Fibroblast of upper back skin (primary cell): ENCODE measurements at regions not wholly inside any gene's neighbourhood (a gene's known extent, or its start where the extent isn't known, plus 50 kb on each side); places are given as distances from the start of the nearest gene placed in this dataset.
"Not testable (repeated sequence)": the region's sequence is repeated elsewhere in the genome, so short reads cannot be mapped to it uniquely, and the experiment has no call there.

Source experiments
- DNase-seq: peaks from one replicate; pipeline ENCODE4 v3.0.0-alpha.2; 2013

- DNase-seq, result no peak
Observed at GRCh38 chr6:102981490-102982015, 1588.0 kb downstream of the GRIK2 start.

DNA sequence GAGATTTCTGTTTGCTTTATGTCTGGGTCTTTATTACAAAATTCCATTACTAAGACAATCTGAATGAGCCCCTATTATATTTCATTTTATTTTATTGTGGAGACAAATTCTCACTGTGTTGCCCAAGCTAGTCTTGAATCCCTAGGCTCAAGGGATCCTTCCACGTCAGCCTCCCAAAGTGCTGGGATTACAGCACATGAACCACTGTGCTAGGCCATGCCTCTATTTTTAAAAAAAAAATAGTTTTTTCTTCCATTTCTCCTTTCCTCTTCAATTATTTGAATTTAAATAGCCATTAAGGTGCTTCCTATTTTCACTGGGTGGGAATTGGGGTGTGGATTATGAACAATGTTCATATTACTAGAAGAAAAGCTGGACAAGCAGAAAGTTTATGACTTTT lies 1587.4 kb downstream of the GRIK2 start:
- no peak for DNase-seq

- no peak for DNase-seq
Observed at GRCh38 chr6:102961902-102962301, 1568.4 kb downstream of the GRIK2 start.

DNA sequence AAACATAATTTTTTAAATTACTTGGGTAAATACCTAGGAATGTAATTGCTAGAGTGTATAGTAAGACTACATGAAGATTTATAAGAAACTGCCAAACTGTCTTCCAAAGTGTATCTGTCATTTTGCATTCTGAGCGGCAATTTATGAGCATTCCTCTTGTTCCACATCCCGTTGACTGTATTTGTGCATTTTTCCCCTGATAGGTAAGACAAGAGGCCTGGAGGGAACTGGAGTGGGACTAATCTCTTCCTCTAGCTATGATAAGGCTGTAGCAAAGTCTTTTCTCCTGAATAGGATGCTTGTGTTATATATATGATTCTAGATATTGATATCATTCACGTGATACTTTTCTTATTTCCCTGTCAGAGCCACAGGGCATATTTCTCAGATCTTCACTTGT lies 1557.5 kb downstream of the GRIK2 start:
- no peak for DNase-seq

- peak; percentile 7 for DNase-seq
Observed at GRCh38 chr6:102944475-102944874, 1551.0 kb downstream of the GRIK2 start.

DNA sequence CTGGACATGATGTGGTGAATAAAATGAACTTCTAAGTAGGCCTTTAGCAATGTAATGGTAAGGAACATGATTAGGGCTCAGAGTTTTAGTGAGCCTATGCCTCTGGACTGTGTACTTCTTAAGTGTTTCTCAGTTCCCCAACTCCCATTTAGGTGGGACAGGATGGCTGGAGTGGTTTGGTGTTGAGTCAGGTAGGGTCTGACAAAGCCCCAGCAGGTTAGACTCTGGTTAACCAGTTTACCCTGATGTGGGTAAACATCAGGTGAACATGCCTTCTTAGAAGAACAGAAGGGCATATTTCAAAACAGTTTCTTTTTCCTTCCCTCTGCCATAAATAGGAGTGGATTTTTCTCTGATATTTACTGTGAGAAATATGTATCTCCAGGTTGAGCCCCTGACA lies 1548.7 kb downstream of the GRIK2 start:
- DNase-seq, result no peak

- no peak for DNase-seq
Observed at GRCh38 chr6:102936959-102937358, 1543.5 kb downstream of the GRIK2 start.

- no peak for DNase-seq
Observed at GRCh38 chr6:102928109-102928508, 1534.6 kb downstream of the GRIK2 start.

GRCh38 chr6:102918161-102918560 lies 1524.7 kb downstream of the GRIK2 start:
- no peak for DNase-seq

DNA sequence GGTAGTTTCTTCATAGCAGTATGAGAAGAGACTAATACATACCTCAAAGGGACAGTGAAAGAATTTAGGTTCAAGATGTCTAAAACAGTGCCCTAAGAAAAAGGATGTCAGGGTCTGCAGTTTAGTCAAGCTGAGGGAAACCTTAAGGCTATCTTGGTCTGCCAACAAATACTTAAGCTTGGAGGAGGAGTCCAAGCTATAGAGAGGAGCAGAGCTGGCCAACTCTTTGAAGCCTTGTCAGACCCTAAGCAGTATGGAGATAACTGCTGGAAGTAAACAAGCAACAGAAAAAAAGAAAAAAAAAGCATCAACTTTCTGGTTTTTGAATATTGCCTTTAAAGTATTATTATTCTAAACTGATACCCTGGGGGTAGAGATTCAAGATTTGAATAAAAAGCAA lies 1518.1 kb downstream of the GRIK2 start:
- DNase-seq, result no peak

DNA sequence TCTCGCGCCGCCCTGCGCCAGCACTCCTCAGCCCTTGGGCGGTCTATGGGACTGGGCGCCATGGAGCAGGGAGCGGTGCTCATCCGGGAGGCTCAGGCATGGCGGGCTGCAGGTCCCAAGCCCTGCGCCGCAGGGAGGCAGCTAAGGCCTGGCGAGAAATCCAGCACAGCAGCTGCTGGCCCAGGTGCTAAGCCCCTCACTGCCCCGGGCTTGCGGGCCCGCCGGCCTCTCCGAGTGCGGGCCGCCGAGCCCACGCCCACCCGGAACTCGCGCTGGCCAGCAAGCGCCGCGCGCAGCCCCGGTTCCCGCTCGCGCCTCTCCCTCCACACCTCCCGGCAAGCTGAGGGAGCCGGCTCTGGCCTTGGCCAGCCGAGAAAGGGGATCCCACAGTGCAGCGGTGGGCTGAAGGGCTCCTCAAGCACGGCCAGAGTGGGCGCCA lies 1517.2 kb downstream of the GRIK2 start:
- not testable (repeated sequence) for DNase-seq

DNA sequence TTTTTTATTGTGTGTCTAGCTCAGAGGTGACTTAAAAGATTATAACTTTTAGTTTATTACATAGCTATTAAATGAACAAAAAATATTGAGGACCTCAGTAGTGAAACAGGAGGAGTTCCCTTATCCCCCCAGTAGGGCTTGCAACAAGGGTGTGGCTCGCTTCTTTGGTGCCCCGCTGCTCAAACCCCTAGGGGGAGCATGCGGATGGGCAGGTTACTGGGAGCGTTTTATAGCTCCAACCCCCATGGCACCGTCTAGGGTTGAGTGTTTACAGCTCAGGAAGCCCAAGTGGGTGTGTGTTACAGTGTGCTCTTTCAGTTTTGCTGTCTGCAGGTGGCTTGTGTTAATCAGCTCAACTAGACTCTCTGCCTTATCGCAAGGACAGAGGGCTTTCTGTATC lies 1513.7 kb downstream of the GRIK2 start:
- DNase-seq, result no peak

DNA sequence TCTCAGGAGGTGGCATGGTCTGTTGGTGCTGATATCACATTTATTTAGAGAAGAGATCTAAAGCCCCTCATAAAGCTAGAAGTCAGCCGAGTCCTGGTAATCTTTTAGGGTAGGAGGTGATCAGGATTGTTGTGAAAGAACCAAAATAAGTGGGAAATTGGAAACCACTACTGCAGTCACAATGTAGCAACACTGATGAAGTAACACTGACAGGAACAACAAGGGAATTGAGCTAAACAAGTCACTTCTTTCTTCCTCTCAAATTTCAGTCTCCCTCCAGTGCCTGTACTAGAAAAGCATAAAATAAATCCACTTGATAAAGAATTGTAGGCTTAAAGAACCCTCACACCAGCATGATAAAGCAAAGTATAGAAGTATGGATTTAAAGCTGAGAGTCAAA lies 1509.0 kb downstream of the GRIK2 start:
- no peak for DNase-seq

- DNase-seq, result no peak
Observed at GRCh38 chr6:102895683-102896082, 1502.2 kb downstream of the GRIK2 start.

DNA sequence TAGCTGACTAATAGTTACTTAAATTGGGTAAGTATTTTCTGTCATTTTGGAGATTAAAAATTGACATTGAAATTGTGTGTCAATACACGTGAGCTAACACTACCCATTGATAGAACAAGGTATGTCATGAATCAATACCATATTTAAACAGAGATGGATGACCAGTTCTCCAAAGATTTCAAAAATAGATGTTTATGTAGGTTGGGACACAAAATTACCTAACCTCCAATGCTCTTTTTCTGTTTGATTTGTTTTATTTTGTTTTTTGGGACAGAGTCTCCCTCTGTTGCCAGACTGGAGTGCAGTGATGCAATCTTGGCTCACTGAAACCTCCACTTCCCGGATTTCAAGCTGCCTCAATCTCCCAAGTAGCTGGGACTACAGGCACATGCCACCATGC lies 1491.7 kb downstream of the GRIK2 start:
- DNase-seq, result no peak

- no peak for DNase-seq
Observed at GRCh38 chr6:102853249-102853955, 1459.9 kb downstream of the GRIK2 start.

DNA sequence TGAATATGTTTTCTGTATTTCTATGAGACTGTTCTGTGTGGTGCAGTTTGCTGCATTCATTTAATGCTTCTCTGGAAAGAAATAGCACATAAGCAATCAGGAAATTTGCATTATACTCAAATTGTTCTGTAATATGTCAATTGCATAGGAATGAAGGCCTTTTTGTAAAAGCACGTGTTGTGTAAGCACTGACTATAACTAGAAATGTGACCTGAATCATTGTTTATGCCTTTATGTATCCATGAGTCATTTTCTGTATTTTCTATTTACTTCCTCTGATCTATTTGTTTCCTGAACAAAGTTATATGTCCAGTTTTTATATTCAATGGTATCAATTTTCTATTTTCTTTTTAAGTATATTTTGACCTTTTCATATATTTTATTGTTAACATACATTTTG lies 1455.3 kb downstream of the GRIK2 start:
- DNase-seq, result no peak

DNA sequence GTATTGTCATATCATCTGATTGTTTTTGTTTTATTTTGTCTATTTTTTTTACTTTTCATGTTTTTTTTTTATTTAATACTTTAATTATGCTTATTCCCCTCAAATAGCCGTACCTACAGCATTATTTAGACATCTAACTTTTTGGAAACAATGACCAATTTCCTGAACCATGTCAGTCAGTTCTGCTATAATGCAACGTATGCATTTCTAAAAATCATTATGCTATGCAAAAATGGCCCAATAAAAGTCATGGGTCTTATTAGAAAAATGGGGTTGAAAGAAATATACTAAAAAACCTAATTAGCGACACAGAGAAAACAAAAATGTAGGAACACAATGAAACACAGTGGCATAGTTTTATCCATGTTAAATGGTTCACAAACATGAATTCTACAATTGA lies 1454.7 kb downstream of the GRIK2 start:
- no peak for DNase-seq

DNA sequence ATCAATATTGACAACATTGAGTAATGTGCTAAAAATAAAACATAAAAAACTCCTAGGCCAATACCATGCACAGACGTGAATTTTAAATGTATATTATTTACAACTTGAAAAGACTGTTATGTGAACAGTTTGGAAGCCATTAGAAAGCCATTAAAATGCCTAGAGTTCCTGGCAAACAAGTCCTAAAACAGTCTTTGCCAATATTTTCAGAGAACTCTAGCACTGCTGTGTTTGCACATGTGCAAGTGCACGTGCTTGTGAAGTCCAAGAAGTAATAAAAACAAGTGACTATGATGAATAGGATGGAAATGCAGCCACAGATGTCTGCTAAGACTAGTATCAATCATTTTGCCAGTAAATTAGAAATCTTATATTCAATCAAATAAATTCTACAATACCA lies 1447.6 kb downstream of the GRIK2 start:
- DNase-seq, result peak; percentile 1

GRCh38 chr6:102832021-102832420 lies 1438.5 kb downstream of the GRIK2 start:
- no peak for DNase-seq

DNA sequence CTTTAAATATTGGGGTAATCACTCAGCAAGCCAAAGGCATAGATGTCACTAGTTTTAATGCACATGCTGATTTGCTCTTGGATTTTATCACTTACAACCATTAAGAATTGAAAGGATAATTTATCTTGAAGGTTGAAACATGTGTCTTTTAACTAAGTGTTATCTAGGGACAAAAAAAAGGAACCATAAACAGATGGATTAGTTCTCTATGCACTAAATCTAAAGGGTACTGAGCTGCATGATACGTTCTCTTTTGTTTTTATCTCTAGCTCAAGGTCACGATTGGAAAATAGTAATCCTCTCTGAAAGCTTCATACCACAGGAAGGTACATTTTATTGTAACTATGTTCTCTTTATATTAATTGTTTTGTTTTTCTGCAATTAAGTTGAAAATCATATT lies 1426.6 kb downstream of the GRIK2 start:
- DNase-seq, result no peak

DNA sequence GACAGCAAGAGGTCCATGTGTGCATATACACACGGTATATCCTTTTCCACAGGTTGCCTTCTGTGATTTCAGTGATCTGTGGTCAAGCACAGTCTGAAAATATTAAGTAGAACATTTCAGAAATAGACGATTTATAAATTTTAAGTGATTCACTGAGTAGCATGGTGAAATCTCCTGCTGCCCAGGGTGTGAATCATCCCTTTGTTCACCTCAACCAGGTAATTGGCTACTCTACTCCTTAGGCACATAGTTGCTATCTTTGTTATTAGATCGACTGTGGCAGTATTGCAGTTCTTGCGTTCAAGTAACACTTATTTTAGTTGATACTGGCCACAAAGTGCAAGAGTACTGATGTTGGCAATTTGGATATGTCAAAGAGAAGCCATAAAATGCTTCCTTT lies 1421.7 kb downstream of the GRIK2 start:
- DNase-seq, result no peak

GRCh38 chr6:102813489-102814275 lies 1420.2 kb downstream of the GRIK2 start:
- no peak for DNase-seq

DNA sequence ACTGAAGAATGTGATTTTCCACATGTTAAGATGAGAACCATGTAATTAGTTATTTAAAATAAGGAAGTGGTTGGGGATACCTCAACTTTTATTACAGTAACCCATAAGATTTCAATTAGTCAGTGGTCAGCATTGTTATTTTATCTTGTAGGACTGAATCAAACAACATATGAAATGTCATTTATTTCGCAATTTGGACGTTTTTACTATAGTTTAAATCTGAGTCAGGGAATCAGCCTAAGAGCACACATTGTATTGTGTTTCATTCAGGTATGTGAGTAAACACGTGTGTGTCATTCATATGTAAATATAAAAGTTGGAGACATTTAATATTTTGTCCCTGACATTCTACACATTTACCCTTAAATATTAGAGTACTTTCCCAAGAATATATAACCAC lies 1418.7 kb downstream of the GRIK2 start:
- DNase-seq, result peak; percentile 24
